ENCODE measurements at regions not wholly inside any gene's neighbourhood (a gene's known extent, or its start where the extent isn't known, plus 50 kb on each side); places are given as distances from the start of the nearest gene placed in this dataset.

DNA sequence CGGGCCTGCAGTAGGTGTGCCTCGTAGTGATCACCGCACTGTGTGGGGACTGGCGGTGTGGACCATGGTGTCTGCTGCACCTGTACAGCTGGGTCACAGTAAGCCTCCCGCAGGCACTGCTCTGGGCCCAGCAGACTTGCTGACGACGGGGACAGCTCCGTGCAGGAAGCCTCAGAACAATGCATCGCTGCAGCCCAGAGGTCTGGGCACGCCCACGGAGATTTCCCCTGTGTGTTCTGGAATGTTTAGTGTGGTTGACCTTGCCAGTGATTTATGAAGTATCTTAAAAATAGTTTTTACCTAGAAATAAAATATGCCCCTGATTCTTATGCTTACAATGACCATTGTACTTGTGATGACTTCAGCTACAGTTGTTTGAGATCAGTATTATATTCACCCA is 59.1 kb upstream of the ZNF32 start:
- no peak overlapping the region for H3K9ac ChIP-seq
- no peaks in the 10 kb centered on the region for H3F3A ChIP-seq (replicated peaks; ENCODE audit: insufficient read depth)
- H3K27ac ChIP-seq (ENCODE audit: low read depth in 2 of 2, low read length in 1 of 2): no peak overlapping the region
- no peaks in the 10 kb centered on the region for H4K20me1 ChIP-seq (ENCODE audit: insufficient read depth)
- H3K36me3 ChIP-seq (replicated peaks in 1 of 2; ENCODE audit: control insufficient read depth in 1 of 2, insufficient read depth in 2 of 2, low read length in 1 of 2): no peaks in the 10 kb centered on the region
- no peaks in the 10 kb centered on the region for H3K9me3 ChIP-seq
- no peak for DNase-seq
- H3K4me3 ChIP-seq (ENCODE audit: low read depth in 2 of 2, low read length in 1 of 2): no peak overlapping the region
- TF ChIP-seq RAD21 (IDR thresholded peaks at IDR 0.05; ENCODE audit: low read length): no peak
- no peak for TF ChIP-seq FOXM1 (IDR thresholded peaks at IDR 0.05; ENCODE audit: low read depth)
- no peak for TF ChIP-seq POLR2AphosphoS5 (IDR thresholded peaks at IDR 0.05; ENCODE audit: low read depth, low read length)
- TF ChIP-seq SIN3A (IDR thresholded peaks at IDR 0.05; ENCODE audit: borderline replicate concordance, low read depth, low read length): no peak
- TF ChIP-seq, protein P1, sequence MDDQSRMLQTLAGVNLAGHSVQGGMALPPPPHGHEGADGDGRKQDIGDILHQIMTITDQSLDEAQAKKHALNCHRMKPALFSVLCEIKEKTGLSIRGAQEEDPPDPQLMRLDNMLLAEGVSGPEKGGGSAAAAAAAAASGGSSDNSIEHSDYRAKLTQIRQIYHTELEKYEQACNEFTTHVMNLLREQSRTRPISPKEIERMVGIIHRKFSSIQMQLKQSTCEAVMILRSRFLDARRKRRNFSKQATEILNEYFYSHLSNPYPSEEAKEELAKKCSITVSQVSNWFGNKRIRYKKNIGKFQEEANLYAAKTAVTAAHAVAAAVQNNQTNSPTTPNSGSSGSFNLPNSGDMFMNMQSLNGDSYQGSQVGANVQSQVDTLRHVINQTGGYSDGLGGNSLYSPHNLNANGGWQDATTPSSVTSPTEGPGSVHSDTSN (IDR thresholded peaks at IDR 0.05): no peak
- TF ChIP-seq TCF12 (IDR thresholded peaks at IDR 0.05): no peak
- TF ChIP-seq TEAD4 (IDR thresholded peaks at IDR 0.05; ENCODE audit: borderline replicate concordance, insufficient read depth): no peak
- no peak for TF ChIP-seq YY1 (IDR thresholded peaks at IDR 0.05; ENCODE audit: low read depth)
- no peak for TF ChIP-seq GATA2 (CRISPR knock-in tag; IDR thresholded peaks at IDR 0.05)
- POLR2A ChIA-PET: no interaction called here
- no peak overlapping the region for H2AFZ ChIP-seq (ENCODE audit: low read depth)
- no peak overlapping the region for H3K4me2 ChIP-seq
- WGBS (ENCODE audit: low lambda C conversion rate): 58% methylated on average over 7 of the region's 11 CpGs
- CTCF ChIA-PET: no interaction called here
- no peaks in the 10 kb centered on the region for H3K9me2 ChIP-seq
- H3K27me3 ChIP-seq (ENCODE audit: insufficient read depth): no peaks in the 10 kb centered on the region
- no peaks in the 10 kb centered on the region for H3K79me2 ChIP-seq (ENCODE audit: insufficient read depth)
- H3K4me1 ChIP-seq (ENCODE audit: control insufficient read depth in 1 of 2, insufficient read depth in 2 of 2, low read depth in 1 of 2, low read length in 1 of 2): peaks cover 0 to 2% of the 10 kb centered on the region in 2 experiments; a peak in 1 of 4 replicates

- 50% methylated on average over 6 of the region's 6 CpGs for WGBS (ENCODE audit: low lambda C conversion rate)
- H3F3A ChIP-seq (replicated peaks; ENCODE audit: insufficient read depth): no peaks in the 10 kb centered on the region
- peaks cover 0 to 2% of the 10 kb centered on the region in 2 experiments; a peak in 1 of 4 replicates for H3K4me1 ChIP-seq (ENCODE audit: control insufficient read depth in 1 of 2, insufficient read depth in 2 of 2, low read depth in 1 of 2, low read length in 1 of 2)
- H3K9me3 ChIP-seq: no peaks in the 10 kb centered on the region
- H3K4me3 ChIP-seq (ENCODE audit: low read depth in 2 of 2, low read length in 1 of 2): no peak overlapping the region
- no peaks in the 10 kb centered on the region for H3K27me3 ChIP-seq (ENCODE audit: insufficient read depth)
- no peak for DNase-seq
- no peak overlapping the region for H2AFZ ChIP-seq (ENCODE audit: low read depth)
- no peak overlapping the region for H3K27ac ChIP-seq (ENCODE audit: low read depth in 2 of 2, low read length in 1 of 2)
- H3K4me2 ChIP-seq: no peak overlapping the region
- H3K9me2 ChIP-seq: no peaks in the 10 kb centered on the region
- H3K79me2 ChIP-seq (ENCODE audit: insufficient read depth): no peaks in the 10 kb centered on the region
- no peaks in the 10 kb centered on the region for H3K36me3 ChIP-seq (replicated peaks in 1 of 2; ENCODE audit: control insufficient read depth in 1 of 2, insufficient read depth in 2 of 2, low read length in 1 of 2)
- H3K9ac ChIP-seq: no peak overlapping the region
- H4K20me1 ChIP-seq (ENCODE audit: insufficient read depth): no peaks in the 10 kb centered on the region
- CTCF ChIA-PET: interaction anchor here (1.2 kb wide), 2 partner anchors 16 to 680 kb away, joined by 3 to 4 read pairs; no protein-coding TSS in a partner anchor
- no peak for TF ChIP-seq ELF1 (IDR thresholded peaks at IDR 0.05)
- TF ChIP-seq, protein P1 (IDR thresholded peaks at IDR 0.05): no peak
- no peak for TF ChIP-seq RFX5 (IDR thresholded peaks at IDR 0.05; ENCODE audit: low read length)
- TF ChIP-seq JUND (IDR thresholded peaks at IDR 0.05): no peak
- TF ChIP-seq NRF1 (IDR thresholded peaks at IDR 0.05; ENCODE audit: low read depth, low read length): no peak
- no peak for TF ChIP-seq RXRA (IDR thresholded peaks at IDR 0.05; ENCODE audit: borderline replicate concordance, low read depth)
- no peak for TF ChIP-seq TEAD4 (IDR thresholded peaks at IDR 0.05; ENCODE audit: borderline replicate concordance, insufficient read depth)
- no peak for TF ChIP-seq TAF1 (IDR thresholded peaks at IDR 0.05; ENCODE audit: borderline replicate concordance, low read depth, low read length)
- no peak for TF ChIP-seq RAD21 (IDR thresholded peaks at IDR 0.05; ENCODE audit: low read length)
- TF ChIP-seq MXI1 (IDR thresholded peaks at IDR 0.05; ENCODE audit: low read depth, low read length): no peak
- TF ChIP-seq, protein P2, sequence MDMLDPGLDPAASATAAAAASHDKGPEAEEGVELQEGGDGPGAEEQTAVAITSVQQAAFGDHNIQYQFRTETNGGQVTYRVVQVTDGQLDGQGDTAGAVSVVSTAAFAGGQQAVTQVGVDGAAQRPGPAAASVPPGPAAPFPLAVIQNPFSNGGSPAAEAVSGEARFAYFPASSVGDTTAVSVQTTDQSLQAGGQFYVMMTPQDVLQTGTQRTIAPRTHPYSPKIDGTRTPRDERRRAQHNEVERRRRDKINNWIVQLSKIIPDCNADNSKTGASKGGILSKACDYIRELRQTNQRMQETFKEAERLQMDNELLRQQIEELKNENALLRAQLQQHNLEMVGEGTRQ (IDR thresholded peaks at IDR 0.05; ENCODE audit: borderline replicate concordance, low read depth, low read length): no peak
- TF ChIP-seq FOSL2 (IDR thresholded peaks at IDR 0.05; ENCODE audit: borderline replicate concordance, low read depth): no peak
- TF ChIP-seq USF1 (IDR thresholded peaks at IDR 0.05; ENCODE audit: borderline replicate concordance, low read depth): no peak
- TF ChIP-seq NFIC (IDR thresholded peaks at IDR 0.05; ENCODE audit: borderline replicate concordance): no peak
- TF ChIP-seq FOXM1 (IDR thresholded peaks at IDR 0.05; ENCODE audit: low read depth): no peak
- TF ChIP-seq TCF12 (IDR thresholded peaks at IDR 0.05): no peak
- no peak for TF ChIP-seq GABPA (IDR thresholded peaks at IDR 0.05; ENCODE audit: low read depth)
- TF ChIP-seq GATA2 (CRISPR knock-in tag; IDR thresholded peaks at IDR 0.05): no peak
- TF ChIP-seq SIN3A (IDR thresholded peaks at IDR 0.05; ENCODE audit: borderline replicate concordance, low read depth, low read length): no peak
- POLR2A ChIA-PET: no interaction called here
Measured at GRCh38 chr10:43706166-43706565, 57.5 kb upstream of the ZNF32 start.
